Suprapubic skin (tissue), 4 donors: ENCODE measurements at regions not wholly inside any gene's neighbourhood (a gene's known extent, or its start where the extent isn't known, plus 50 kb on each side); places are given as distances from the start of the nearest gene placed in this dataset.

Source experiments
- DNase-seq, 2 donors: peaks; one replicate each; pipeline ENCODE4 v3.0.0-alpha.2; 2019; ENCODE audit warnings: low spot score in 2 of 2
- H3K27ac ChIP-seq: fragments of 200-600 bp; sonication (generic); one replicate; pipeline ENCODE4 v1.5.1; 2019
- H3K27me3 ChIP-seq: fragments of 200-600 bp; sonication (generic); one replicate; pipeline ENCODE4 v1.5.1; 2019
- H3K36me3 ChIP-seq: fragments of 200-600 bp; sonication (generic); one replicate; pipeline ENCODE4 v1.5.1; 2019
- H3K4me1 ChIP-seq: fragments of 200-600 bp; sonication (generic); one replicate; pipeline ENCODE4 v1.5.1; 2019
- H3K4me3 ChIP-seq: fragments of 200-600 bp; sonication (generic); one replicate; pipeline ENCODE4 v1.5.1; 2019; ENCODE audit warnings: mild to moderate bottlenecking
- H3K9me3 ChIP-seq: fragments of 200-600 bp; sonication (generic); one replicate; pipeline ENCODE4 v1.5.1; 2019
- EP300 ChIP-seq: sonication (generic); formaldehyde crosslinking; IDR thresholded peaks from one replicate; pipeline ENCODE4 v1.6.1; 2017; ENCODE audit warnings: antibody characterized with exemption
- POLR2A ChIP-seq, 2 donors: fragments of 450-650 bp; IDR thresholded peaks; one replicate each; pipeline ENCODE4 v1.6.1; 2017; ENCODE audit warnings: antibody characterized with exemption in 2 of 2, mild to moderate bottlenecking in 2 of 2, moderate library complexity in 2 of 2
- POLR2AphosphoS5 ChIP-seq, 3 donors: sonication (generic); formaldehyde crosslinking; IDR thresholded peaks; one replicate each; pipeline ENCODE4 v1.6.1; 2017; ENCODE audit warnings: antibody characterized with exemption in 3 of 3
- WGBS: methylation state at CpG from one replicate; pipeline ENCODE4 v1.1.5; 2018; 5-methylcytosine and 5-hydroxymethylcytosine counted together
- TF ChIP-seq, protein P1 (sequence below), 2 donors: fragments of 200-600 bp in 1 of 2; fragments of 450-650 bp in 1 of 2; sonication (generic) in 1 of 2; IDR thresholded peaks; one replicate each; pipeline ENCODE4 v1.5.1; 2016 to 2019; ENCODE audit warnings: antibody characterized with exemption in 2 of 2, mild to moderate bottlenecking in 1 of 2, moderate library complexity in 1 of 2

DNA sequence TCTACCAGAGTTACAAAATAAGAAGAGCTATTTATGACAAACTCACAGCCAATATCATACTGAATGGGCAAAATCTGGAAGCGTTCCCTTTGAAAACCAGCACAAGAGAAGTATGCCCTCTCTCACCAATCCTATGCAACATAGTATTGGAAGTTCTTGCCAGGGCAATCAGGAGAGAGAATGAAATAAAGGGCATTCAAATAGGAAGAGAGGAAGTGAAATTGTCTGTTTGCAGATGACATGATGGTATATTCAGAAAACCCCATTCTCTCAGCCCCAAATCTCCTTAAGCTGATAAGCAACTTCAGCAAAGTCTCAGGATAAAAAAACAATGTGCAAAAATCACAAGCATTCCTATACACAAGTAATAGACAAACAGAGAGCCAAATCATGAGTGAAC is 1169.5 kb downstream of the AMY1C start:
- H3K36me3 ChIP-seq = no peaks in the 10 kb centered on the region
- TF ChIP-seq, protein P1, sequence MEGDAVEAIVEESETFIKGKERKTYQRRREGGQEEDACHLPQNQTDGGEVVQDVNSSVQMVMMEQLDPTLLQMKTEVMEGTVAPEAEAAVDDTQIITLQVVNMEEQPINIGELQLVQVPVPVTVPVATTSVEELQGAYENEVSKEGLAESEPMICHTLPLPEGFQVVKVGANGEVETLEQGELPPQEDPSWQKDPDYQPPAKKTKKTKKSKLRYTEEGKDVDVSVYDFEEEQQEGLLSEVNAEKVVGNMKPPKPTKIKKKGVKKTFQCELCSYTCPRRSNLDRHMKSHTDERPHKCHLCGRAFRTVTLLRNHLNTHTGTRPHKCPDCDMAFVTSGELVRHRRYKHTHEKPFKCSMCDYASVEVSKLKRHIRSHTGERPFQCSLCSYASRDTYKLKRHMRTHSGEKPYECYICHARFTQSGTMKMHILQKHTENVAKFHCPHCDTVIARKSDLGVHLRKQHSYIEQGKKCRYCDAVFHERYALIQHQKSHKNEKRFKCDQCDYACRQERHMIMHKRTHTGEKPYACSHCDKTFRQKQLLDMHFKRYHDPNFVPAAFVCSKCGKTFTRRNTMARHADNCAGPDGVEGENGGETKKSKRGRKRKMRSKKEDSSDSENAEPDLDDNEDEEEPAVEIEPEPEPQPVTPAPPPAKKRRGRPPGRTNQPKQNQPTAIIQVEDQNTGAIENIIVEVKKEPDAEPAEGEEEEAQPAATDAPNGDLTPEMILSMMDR (IDR thresholded peaks at IDR 0.05) = no peak
- no peaks in the 10 kb centered on the region for H3K9me3 ChIP-seq
- no peaks in the 10 kb centered on the region for H3K4me1 ChIP-seq
- H3K27me3 ChIP-seq = no peaks in the 10 kb centered on the region
- 96% methylated on average over 1 of the region's 1 CpG for WGBS
- H3K27ac ChIP-seq = no peak overlapping the region
- no peak for DNase-seq
- H3K4me3 ChIP-seq = no peak overlapping the region

DNA sequence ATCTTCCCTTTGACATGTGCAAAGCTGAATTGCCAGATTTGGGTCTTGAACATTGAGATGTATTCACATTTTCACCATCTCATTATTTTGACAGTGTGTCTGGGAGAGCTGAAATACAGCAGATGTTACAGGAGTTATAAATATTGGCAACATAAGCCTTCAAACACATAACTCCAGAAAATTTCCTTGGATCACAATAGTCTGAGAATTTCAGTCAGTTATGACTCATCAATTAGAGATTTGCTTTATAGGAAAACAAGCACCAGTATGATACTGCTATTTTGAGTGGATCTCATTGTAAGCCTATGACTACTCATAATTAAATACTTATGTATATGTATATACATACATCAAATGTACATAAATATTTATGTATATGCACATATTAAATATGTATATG is 1171.8 kb downstream of the AMY1C start:
- Histone ChIP-seq H3K27ac (no peak overlapping the region), H3K27me3 (no peaks in the 10 kb centered on the region), H3K4me1 (no peaks in the 10 kb centered on the region), H3K9me3 (no peaks in the 10 kb centered on the region), H3K4me3 (no peak overlapping the region), H3K36me3 (no peaks in the 10 kb centered on the region)
- DNase-seq = no peak
- no peak for TF ChIP-seq POLR2AphosphoS5 (IDR thresholded peaks at IDR 0.05)
- TF ChIP-seq EP300 = no peak
- TF ChIP-seq, protein P1 (IDR thresholded peaks at IDR 0.05) = no peak
- TF ChIP-seq POLR2A (IDR thresholded peaks at IDR 0.05) = no peak

DNA sequence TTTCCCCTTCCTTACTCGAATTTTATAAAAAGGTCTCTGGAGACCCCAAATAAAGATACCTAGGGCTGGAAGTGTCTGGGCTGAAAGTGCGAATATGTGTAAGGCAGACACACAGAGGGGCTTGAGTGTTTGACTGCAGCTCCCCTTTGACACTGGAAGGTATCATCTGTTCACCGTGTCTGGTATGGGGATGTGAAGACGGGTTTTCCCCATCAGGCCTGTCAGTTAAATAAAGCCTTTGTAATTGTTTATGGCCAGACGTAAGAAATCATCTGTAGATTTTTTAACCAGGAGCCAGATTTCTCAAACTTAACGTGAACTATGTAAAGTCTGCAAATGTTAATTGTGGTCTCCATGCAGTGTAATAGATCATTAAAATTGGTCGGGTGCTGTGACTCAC is 1173.4 kb downstream of the AMY1C start:
- H3K36me3 ChIP-seq = no peaks in the 10 kb centered on the region
- no peaks in the 10 kb centered on the region for H3K4me1 ChIP-seq
- TF ChIP-seq POLR2A (IDR thresholded peaks at IDR 0.05) = no peak
- TF ChIP-seq, protein P1 (IDR thresholded peaks at IDR 0.05) = no peak
- no peak for TF ChIP-seq POLR2AphosphoS5 (IDR thresholded peaks at IDR 0.05)
- no peak for TF ChIP-seq EP300
- H3K9me3 ChIP-seq = peaks cover 4% of the 10 kb centered on the region
- no peak overlapping the region for H3K4me3 ChIP-seq
- WGBS = 58% methylated on average over 7 of the region's 7 CpGs
- no peak overlapping the region for H3K27ac ChIP-seq
- H3K27me3 ChIP-seq = no peaks in the 10 kb centered on the region
- no peak for DNase-seq

DNA sequence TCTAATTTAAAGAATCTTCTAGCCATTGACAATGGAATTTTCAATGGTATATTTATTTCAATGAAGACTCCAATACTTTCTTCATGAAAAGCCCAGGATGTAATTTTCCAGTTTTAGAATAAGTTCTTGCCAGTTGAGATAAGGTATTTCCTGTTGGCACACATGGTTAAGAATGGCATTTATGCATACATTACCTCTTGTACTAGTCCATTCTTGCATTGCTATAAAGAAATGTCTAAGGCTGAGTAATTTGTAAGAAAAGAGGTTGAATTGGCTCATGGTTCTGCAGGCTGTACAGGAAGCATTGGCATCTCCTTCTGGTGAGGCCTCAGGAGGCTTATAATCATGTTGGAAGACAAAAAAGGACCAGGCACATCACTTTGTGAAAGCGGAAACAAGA is 1179.6 kb downstream of the AMY1C start:
- H3K27ac ChIP-seq = no peak overlapping the region
- H3K4me3 ChIP-seq = no peak overlapping the region
- DNase-seq = no peak
- H3K4me1 ChIP-seq = no peaks in the 10 kb centered on the region
- H3K36me3 ChIP-seq = no peaks in the 10 kb centered on the region
- TF ChIP-seq POLR2A (IDR thresholded peaks at IDR 0.05) = no peak
- TF ChIP-seq POLR2AphosphoS5 (IDR thresholded peaks at IDR 0.05) = no peak
- TF ChIP-seq, protein P1 (IDR thresholded peaks at IDR 0.05) = no peak
- no peak for TF ChIP-seq EP300
- peaks cover 14% of the 10 kb centered on the region for H3K9me3 ChIP-seq
- 97% methylated on average over 1 of the region's 1 CpG for WGBS
- H3K27me3 ChIP-seq = no peaks in the 10 kb centered on the region

DNA sequence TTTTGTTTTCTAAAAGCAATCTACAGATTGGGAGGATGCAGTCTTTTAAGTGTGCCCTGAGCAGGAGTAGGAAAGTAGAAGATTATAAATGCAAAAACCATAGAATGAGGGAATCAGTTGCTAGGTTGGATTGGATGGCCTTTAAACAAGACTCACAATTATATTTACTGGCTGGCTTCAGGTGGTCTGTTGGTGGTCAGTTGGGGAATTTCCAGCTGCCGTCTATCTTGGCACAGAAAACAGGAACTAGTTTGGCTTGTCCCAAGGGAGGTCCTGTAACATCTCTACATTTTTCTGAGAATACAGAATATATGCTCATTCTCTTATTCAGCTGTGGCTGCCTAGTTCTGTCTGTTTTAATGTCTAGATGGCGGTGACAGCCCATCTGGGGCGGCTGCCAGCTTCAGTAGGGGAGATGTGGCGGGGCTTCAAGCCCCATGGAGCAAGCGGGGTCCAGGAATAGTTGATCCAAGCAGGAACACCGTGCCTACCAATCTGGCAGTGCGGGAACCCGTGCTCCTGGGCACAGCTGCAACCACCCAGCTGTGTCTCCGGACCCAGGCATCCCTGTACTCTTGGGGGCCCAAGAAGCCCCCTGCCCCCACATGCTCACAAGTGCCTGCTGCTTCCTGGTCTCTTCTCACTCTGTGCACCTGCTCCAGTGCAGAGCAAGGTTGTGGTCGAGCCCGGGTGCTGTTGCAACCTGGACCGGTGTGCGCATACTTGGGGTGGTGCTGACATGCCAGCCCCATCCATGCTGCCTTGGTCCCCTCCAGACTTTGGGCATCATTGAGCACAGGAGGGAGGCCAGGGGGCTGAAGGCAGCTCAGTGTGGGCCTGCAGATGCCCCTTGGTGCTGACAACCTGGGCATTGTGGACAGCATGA is 1182.6 kb downstream of the AMY1C start:
- Histone ChIP-seq H3K27ac (no peak overlapping the region), H3K27me3 (no peaks in the 10 kb centered on the region), H3K36me3 (no peaks in the 10 kb centered on the region), H3K9me3 (peaks cover 14% of the 10 kb centered on the region), H3K4me3 (no peak overlapping the region), H3K4me1 (no peaks in the 10 kb centered on the region)
- TF ChIP-seq POLR2AphosphoS5 (IDR thresholded peaks at IDR 0.05) = no peak
- TF ChIP-seq, protein P1 (IDR thresholded peaks at IDR 0.05) = no peak
- no peak for DNase-seq
- WGBS = 71% methylated on average over 10 of the region's 13 CpGs
